ENCODE measurements at regions not wholly inside any gene's neighbourhood (a gene's known extent, or its start where the extent isn't known, plus 50 kb on each side); places are given as distances from the start of the nearest gene placed in this dataset.

- ATAC-seq (ENCODE audit: low FRiP score): no peak
- no peak for DNase-seq (ENCODE audit: low spot score)
- no peak for TF ChIP-seq CTCF (IDR thresholded peaks at IDR 0.05)
These were observed 548.1 kb upstream of the AGTR1 start for GRCh38 chr3:148149556-148149955.

- no peak for ATAC-seq (ENCODE audit: low FRiP score)
- no peak for DNase-seq (ENCODE audit: low spot score)
- TF ChIP-seq CTCF (IDR thresholded peaks at IDR 0.05): no peak
These were observed 547.6 kb upstream of the AGTR1 start for GRCh38 chr3:148150141-148150540.

GRCh38 chr3:148158210-148158609 lies 539.5 kb upstream of the AGTR1 start:
- ATAC-seq (ENCODE audit: low FRiP score) (no peak), DNase-seq (ENCODE audit: low spot score) (no peak)
- no peak for TF ChIP-seq CTCF (IDR thresholded peaks at IDR 0.05)

- no peak for DNase-seq (ENCODE audit: low spot score)
- TF ChIP-seq CTCF (IDR thresholded peaks at IDR 0.05): no peak
- ATAC-seq (ENCODE audit: low FRiP score): no peak
These were observed 535.6 kb upstream of the AGTR1 start for GRCh38 chr3:148162132-148162531.

GRCh38 chr3:148168347-148168746 lies 529.4 kb upstream of the AGTR1 start:
- no peak for ATAC-seq (ENCODE audit: low FRiP score)

GRCh38 chr3:148173851-148174250 lies 523.9 kb upstream of the AGTR1 start:
- no peak for DNase-seq (ENCODE audit: low spot score)

More at GRCh38 chr3:148168347-148168746, 529.4 kb upstream of the AGTR1 start:
- DNase-seq (ENCODE audit: low spot score): no peak
- TF ChIP-seq CTCF (IDR thresholded peaks at IDR 0.05): no peak

More at GRCh38 chr3:148173851-148174250, 523.9 kb upstream of the AGTR1 start:
- no peak for TF ChIP-seq CTCF (IDR thresholded peaks at IDR 0.05)
- no peak for ATAC-seq (ENCODE audit: low FRiP score)
